SK-N-SH (cell line): ENCODE measurements at regions not wholly inside any gene's neighbourhood (a gene's known extent, or its start where the extent isn't known, plus 50 kb on each side); places are given as distances from the start of the nearest gene placed in this dataset.
"Not testable (repeated sequence)": the region's sequence is repeated elsewhere in the genome, so short reads cannot be mapped to it uniquely, and the experiment has no call there.

Experiments
- EP300 ChIP-seq, 2 experiments: IDR thresholded peaks; 2 replicates each; pipeline versions ENCODE4 v1.4.0 to v1.6.1; 2012; ENCODE audit warnings: borderline replicate concordance in 1 of 2, low read depth in 1 of 2, low read length in 1 of 2
- EZH2phosphoT487 ChIP-seq: fragments of 200-600 bp; sonication (generic); IDR thresholded peaks from 2 replicates; pipeline ENCODE4 v1.6.1; 2017; ENCODE audit warnings: low read depth, mixed run types, mild to moderate bottlenecking, antibody characterized with exemption, moderate library complexity, borderline replicate concordance
- JUND ChIP-seq: IDR thresholded peaks from 2 replicates; pipeline ENCODE4 v1.4.0; 2012
- NFIC ChIP-seq: IDR thresholded peaks from 2 replicates; pipeline ENCODE4 v1.4.0; 2012; ENCODE audit warnings: borderline replicate concordance
- NRF1 ChIP-seq: IDR thresholded peaks from 2 replicates; pipeline ENCODE4 v1.6.1; 2012; ENCODE audit warnings: low read depth, mild to moderate bottlenecking, low read length
- POLR2AphosphoS5 ChIP-seq: IDR thresholded peaks from 2 replicates; pipeline ENCODE4 v1.6.1; 2012; ENCODE audit warnings: low read depth, low read length
- RCOR1 ChIP-seq: fragments of 150-350 bp; IDR thresholded peaks from 2 replicates; pipeline ENCODE4 v1.6.1; 2017; ENCODE audit warnings: antibody characterized with exemption, low read length
- TAF1 ChIP-seq: IDR thresholded peaks from 2 replicates; pipeline ENCODE4 v1.6.1; 2012; ENCODE audit warnings: low read depth, mild to moderate bottlenecking, low read length, moderate library complexity, borderline replicate concordance
- TF ChIP-seq, protein P1 (sequence below): fragments of 200-600 bp; sonication (generic); IDR thresholded peaks from 2 replicates; pipeline ENCODE4 v1.6.1; 2017; ENCODE audit warnings: antibody characterized with exemption, mild to moderate bottlenecking, moderate library complexity
- TF ChIP-seq, protein P2 (sequence below): fragments of 150-350 bp; IDR thresholded peaks from 2 replicates; pipeline ENCODE4 v1.6.1; 2017; ENCODE audit warnings: antibody characterized with exemption, low read length, low read depth, borderline replicate concordance
- TF ChIP-seq, protein P3 (sequence below): IDR thresholded peaks from 2 replicates; pipeline ENCODE4 v1.6.1; 2012; ENCODE audit warnings: mild to moderate bottlenecking, low read depth, low read length, moderate library complexity

DNA sequence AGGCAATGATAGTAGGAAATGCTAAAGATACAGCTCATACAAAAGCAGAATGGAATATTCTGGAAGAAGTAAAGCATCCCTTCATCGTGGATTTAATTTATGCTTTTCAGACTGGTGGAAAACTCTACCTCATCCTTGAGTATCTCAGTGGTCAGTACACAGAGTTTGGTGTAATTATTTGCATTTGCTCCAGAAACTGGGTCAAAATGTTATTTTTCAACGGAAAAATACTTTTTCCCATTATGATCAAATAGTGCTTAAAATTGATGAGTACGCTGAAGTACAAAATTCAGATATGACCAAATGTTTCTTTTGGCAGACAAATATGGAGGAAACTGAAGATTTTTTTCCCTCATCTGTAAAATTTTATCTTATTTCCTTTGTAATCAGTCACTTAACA lies 137.0 kb downstream of the CDRT15L2 start:
- TF ChIP-seq, protein P1, sequence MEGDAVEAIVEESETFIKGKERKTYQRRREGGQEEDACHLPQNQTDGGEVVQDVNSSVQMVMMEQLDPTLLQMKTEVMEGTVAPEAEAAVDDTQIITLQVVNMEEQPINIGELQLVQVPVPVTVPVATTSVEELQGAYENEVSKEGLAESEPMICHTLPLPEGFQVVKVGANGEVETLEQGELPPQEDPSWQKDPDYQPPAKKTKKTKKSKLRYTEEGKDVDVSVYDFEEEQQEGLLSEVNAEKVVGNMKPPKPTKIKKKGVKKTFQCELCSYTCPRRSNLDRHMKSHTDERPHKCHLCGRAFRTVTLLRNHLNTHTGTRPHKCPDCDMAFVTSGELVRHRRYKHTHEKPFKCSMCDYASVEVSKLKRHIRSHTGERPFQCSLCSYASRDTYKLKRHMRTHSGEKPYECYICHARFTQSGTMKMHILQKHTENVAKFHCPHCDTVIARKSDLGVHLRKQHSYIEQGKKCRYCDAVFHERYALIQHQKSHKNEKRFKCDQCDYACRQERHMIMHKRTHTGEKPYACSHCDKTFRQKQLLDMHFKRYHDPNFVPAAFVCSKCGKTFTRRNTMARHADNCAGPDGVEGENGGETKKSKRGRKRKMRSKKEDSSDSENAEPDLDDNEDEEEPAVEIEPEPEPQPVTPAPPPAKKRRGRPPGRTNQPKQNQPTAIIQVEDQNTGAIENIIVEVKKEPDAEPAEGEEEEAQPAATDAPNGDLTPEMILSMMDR, result not testable (repeated sequence)
- TF ChIP-seq, protein P2, sequence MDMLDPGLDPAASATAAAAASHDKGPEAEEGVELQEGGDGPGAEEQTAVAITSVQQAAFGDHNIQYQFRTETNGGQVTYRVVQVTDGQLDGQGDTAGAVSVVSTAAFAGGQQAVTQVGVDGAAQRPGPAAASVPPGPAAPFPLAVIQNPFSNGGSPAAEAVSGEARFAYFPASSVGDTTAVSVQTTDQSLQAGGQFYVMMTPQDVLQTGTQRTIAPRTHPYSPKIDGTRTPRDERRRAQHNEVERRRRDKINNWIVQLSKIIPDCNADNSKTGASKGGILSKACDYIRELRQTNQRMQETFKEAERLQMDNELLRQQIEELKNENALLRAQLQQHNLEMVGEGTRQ, result not testable (repeated sequence)
- not testable (repeated sequence) for TF ChIP-seq RCOR1; EP300 (IDR thresholded peaks at IDR 0.05; ENCODE audit: borderline replicate concordance in 1 of 2, low read depth in 1 of 2, low read length in 1 of 2); NRF1; POLR2AphosphoS5; TAF1; JUND; NFIC; EZH2phosphoT487
- TF ChIP-seq, protein P3, sequence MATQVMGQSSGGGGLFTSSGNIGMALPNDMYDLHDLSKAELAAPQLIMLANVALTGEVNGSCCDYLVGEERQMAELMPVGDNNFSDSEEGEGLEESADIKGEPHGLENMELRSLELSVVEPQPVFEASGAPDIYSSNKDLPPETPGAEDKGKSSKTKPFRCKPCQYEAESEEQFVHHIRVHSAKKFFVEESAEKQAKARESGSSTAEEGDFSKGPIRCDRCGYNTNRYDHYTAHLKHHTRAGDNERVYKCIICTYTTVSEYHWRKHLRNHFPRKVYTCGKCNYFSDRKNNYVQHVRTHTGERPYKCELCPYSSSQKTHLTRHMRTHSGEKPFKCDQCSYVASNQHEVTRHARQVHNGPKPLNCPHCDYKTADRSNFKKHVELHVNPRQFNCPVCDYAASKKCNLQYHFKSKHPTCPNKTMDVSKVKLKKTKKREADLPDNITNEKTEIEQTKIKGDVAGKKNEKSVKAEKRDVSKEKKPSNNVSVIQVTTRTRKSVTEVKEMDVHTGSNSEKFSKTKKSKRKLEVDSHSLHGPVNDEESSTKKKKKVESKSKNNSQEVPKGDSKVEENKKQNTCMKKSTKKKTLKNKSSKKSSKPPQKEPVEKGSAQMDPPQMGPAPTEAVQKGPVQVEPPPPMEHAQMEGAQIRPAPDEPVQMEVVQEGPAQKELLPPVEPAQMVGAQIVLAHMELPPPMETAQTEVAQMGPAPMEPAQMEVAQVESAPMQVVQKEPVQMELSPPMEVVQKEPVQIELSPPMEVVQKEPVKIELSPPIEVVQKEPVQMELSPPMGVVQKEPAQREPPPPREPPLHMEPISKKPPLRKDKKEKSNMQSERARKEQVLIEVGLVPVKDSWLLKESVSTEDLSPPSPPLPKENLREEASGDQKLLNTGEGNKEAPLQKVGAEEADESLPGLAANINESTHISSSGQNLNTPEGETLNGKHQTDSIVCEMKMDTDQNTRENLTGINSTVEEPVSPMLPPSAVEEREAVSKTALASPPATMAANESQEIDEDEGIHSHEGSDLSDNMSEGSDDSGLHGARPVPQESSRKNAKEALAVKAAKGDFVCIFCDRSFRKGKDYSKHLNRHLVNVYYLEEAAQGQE, result not testable (repeated sequence)
